G401 (cell line): ENCODE measurements at regions not wholly inside any gene's neighbourhood (a gene's known extent, or its start where the extent isn't known, plus 50 kb on each side); places are given as distances from the start of the nearest gene placed in this dataset.
"Not testable (repeated sequence)": the region's sequence is repeated elsewhere in the genome, so short reads cannot be mapped to it uniquely, and the experiment has no call there.

Source experiments
- DNase-seq: peaks from one replicate; pipeline ENCODE4 v3.0.0-alpha.2; 2015; ENCODE audit warnings: low spot score
- in situ Hi-C: cut with HindIII; loops from 2 replicates; pipeline ENCODE4 v1.10.0; 2016; ENCODE audit warnings: low sequenced_read_pairs, mixed read lengths

DNA sequence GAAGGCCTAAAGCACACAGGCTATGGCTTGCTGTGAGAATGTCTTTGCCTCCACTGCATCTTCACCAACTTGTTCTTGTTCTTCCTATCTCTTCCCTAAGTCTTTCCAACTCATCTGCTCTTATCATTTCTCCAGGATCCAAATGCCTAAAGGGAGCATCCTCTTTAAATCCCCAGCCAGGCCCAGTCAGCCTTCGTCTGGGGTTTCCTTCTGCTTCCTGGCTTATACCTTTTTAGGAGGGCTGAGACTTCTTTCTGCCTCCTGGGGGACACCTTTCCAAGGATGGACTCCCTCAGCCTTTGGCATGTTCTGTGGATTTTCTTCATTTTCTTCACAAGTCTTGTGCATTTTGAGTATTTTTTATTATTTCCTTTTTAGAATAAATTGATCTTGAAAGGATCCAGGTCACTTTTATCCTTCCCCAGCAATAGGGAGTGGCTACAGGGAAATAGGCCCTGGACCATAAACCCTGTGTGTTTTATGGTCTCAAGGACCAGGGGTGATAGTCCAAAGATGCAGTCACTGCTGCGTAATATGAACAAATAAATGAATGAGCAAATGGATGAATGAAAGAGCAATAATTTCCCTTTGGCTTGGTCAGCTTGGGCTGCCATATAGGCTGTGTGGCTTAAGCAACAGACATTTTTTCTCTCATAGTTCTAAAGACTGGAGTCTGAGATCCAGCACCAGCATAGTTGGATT lies 122.1 kb upstream of the LRIG1 start:
- DNase-seq: no peak
- in situ Hi-C loops: no loop called here

DNA sequence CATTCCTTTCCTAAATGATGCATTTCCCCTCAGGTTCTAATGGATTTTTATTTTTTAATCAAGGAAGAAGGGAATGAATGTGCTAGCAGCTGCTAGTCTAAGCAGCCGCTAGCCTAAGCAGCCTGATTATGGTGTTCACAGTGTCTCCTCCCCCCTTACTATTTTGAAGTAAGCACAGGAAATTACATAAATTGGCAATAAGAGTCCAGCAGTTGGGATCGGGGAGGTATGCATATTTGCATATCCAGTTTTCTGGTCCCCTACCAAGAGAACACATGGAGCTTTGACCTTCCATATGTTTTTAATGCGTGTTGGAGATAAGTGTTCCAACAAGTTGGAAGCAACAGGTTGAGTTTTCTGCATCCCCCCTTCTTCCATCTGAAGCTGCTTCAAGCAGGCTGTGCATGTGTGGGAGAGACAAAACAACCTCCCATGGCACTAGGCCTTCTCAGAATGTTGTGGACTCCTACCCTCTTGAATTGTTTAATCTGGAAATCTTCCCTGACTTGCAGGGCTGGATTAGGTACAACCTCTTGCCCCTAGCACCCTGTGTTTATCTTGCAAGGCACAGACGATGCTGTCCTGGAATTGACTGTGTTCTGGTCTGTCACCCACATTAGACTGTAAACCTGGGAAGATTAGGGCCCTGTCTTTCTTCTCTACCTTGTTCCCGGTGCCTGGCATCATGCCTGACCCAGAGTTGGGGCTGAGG lies 124.8 kb upstream of the LRIG1 start:
- no peak for DNase-seq
- in situ Hi-C loops: no loop called here

DNA sequence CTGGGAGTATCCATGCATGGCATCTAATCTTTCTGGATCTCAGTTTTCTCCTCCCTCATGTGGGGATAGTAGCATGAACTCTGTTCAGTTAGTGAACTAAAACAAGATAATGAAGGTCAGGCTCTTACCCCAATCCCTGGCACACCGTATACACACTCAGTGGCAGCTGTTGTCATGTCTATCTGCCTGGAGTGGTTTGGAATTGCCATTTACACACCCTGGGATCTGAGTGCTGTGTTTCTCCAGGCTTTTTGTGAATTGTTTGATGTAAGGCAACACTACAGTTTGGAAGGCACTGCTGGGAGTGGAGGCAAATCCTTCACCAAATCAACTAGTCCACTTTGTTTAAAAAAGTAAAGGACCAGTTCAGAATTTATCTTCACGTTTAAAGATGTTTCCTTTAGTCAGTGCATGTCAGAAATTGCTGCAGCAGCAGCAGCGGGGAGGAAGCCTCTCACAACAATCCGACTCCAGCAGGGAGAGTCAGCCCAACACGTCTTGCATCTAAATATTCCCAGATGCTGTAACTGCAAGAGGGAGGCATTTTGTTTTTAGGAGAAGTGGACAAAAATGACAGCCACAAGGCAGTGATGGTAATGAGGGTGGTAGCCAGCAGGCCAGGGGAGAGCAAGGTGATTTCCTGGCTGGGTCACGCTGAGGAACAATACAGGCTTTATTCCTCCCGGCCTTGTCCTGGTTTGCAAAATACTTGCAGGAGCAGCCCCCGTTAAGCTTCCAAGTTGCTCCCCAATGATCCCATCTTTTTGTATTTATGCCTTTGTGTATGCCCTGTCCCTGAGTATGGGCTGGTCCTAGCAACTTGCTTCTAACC lies 128.5 kb upstream of the LRIG1 start:
- no peak for DNase-seq
- in situ Hi-C loops: no loop called here

DNA sequence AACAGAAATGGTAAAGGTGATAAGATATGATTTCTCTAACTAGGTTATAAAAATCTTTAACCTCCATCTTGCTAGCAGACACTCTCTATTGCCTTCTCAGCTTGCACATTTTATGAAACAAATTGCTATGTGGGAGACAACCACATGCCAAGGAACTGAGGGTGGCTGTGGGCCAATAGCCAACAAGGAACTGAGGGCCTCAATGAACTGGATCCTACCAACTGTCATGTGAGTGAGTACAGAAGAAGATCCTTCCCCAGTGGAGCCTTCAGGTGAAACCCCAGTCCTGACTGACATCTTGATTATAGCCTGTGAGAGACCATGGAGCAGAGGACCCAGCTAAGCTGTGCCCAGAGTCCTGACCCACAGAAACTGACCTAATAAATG lies 129.2 kb upstream of the LRIG1 start:
- in situ Hi-C loops: no loop called here

DNA sequence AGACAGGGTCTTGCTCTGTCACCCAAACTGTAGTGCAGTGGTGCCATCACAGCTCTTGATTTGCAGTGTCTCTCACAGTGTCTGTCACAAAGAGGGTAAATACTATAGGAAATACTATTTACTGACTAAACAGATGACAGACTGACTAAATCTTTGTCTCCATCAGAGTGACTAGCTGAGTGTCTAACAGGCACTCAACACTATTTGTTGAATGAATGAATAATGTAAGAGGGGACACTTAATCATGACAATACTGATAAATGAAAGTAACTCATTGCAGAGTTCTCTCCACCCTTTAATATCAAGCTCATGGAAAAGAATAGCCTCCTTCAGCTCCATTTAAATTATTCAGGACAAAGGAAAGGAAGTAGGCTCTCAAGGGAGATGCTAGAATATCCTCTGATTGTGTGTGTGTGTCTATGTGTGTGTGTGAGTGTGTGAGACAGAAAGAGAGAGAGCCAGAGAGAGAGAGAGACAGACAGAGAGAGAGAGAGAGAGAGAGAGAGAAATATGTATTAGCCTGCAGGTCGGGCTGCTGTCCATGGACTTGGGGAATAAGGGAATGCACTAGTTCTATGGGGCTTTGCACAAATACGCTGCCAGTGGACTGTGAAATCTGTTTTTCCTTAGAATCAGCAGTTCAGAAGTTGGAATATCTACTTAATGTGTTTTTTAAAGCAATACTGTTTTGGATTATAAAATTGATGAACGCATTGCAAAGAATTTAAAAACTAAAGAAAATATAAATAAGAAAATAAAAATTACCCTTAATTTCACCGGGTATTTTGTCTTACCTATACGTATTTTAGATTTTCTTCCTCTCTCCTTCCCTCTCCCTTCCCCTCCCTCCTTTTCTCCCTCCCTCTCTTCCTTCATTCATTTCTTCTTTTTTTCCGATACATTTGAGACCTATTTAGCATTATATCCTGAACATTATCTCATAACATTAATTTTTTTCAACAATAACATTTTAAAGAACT lies 132.9 kb upstream of the LRIG1 start:
- in situ Hi-C loops: no loop called here
- DNase-seq: no peak

More for the DNA sequence above, 129.2 kb upstream of the LRIG1 start:
- no peak for DNase-seq

DNA sequence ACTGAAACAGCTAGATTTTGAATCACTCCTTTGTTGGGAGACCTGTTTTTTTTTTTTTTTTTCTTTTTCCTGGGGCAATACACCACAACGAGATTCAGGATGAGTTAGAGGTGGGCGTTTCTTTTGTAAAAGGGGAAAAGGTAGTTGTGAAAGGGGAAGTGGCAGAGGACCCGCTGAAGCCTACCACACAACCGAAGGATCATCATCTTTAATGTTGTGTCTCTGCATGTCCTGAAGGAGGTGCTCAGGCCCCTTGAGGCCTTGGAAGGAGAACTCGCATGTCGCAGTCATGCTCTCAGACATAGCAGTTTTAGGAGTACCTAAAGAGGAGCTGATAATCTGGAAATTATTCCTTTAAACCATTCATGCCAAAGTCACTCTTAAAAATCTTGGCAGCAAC lies 137.9 kb upstream of the LRIG1 start:
- in situ Hi-C loops: no loop called here
- DNase-seq: no peak

DNA sequence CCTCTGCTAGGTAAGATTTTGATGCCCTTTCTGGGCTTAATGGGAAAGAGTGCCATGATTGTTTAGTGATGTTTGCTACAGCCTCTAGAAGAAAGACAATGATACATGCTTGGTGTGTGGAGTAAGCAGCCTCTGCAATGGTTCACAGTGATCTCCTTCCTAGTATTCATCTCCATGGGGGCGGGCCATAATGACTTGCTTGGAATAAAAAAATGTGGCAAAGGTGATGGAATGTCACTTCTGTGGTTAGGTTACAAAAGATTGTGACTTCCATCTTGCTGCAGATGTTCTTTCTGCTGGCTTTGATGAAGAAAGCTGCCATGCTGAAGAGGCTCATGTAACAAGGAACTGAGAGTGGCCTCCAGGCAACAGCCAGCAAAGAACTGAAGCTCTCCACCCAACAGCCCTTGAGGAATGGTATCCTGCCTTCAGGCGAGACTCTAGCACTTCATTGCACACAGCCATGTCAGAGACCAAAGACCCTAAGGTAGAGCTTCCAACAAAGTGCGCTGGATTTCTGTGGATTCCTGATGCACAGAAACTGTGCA lies 139.1 kb upstream of the LRIG1 start:
- no peak for DNase-seq
- in situ Hi-C loops: no loop called here

DNA sequence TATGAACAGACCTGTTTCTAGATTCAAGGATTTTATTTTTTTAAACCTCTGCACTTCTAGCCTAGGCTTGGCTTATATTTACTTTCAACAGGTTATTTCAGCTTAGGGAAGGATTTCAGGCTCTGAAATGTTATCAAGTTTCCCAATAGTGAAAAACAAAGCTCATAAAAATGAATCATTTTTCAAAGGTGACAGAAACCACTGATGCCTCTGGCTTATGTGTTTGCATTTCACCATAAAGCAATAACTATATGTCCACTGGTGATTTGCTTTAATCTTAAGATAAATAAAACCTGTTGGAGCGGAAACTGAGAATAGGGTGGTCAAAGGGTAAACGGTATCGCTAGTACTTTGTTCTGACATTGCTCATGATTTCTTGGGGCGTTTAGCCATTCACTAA lies 141.2 kb upstream of the LRIG1 start:
- in situ Hi-C loops: no loop called here
- DNase-seq: no peak

DNA sequence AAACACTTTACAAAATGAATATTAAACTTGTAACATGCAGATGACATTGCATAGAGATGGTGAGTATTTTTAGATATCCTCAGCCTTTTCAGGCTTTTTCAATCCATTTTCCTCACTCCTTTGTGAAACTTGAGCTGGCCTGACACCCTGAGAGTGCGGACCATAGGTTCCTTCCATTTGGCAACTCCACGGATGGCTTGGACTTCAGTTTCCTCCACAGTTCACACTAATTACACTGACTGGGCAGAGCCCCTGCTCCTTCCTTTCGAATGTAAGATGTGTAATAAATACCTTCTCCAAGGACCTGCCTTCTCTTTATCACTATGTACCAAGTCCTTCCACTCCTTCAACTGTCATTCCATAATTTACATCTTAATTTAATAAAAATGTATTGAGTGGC lies 141.7 kb upstream of the LRIG1 start:
- in situ Hi-C loops: no loop called here
- DNase-seq: no peak

DNA sequence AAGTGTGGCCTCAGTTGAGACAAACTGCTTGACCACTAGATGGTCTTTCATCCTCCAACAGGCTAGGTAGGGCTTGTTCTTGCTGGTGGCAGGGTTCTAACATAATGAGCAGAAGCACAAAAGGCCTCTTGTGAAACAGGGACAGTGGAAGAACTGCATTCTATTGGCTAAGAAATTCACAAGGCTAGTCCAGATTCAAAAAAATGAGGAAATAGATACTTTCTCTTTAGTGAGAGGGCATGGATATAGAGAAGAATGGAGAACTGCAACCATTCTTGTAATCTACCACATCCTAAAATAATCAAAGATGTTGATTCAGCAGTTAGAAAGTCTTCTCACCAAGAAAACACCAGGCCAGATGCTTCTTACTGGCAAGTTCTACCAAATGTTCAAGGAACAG lies 143.7 kb upstream of the LRIG1 start:
- DNase-seq: no peak
- in situ Hi-C loops: no loop called here

DNA sequence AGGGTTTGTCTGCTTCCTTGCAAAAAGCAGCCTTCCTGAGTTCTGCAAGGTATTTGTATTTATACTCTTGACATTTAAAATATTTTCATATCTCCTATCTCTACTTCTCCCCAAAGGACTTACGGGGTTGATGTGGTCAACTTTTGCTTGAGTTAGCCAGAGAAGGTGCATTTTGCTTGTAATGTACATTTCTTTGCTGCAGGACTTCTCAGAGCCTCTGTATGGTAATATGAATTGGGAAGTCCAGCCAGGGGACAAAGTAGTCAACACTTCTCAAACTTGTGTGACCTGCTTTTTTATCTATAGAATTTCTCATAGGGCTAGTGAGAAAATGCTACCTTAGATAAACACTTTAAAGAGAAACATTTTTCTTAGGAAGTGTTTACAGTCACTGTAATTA lies 148.2 kb upstream of the LRIG1 start:
- DNase-seq: no peak
- in situ Hi-C loops: no loop called here

DNA sequence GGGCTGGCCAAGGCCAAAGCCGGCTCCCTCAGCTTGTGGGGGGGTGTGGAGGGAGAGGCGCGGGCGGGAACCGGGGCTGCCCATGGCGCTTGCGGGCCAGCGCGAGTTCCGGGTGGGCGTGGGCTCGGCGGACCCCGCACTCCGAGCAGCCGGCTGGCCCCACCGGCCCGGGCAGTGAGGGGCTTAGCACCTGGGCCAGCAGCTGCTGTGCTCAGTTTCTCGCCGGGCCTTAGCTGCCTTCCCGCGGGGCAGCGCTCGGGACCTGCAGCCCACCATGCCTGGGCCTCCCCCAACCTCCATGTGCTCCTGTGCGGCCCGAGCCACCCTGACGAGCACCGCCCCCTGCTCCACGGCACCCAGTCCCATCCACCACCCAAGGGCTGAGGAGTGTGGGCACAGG lies 150.7 kb upstream of the LRIG1 start:
- DNase-seq, in situ Hi-C loops: not testable (repeated sequence)

DNA sequence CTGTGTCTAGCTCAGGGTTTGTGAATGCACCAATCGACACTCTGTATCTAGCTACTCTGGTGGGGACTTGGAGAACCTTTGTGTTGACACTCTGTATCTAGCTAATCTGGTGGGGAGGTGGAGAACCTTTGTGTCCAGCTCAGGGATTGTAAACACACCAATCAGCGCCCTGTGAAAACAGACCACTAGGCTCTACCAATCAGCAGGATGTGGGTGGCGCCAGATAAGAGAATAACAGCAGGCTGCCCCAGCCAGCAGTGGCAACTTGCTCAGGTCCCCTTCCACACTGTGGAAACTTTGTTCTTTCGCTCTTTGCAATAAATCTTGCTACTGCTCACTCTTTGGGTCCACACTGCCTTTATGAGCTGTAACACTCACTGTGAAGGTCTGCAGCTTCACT lies 151.3 kb upstream of the LRIG1 start:
- in situ Hi-C loops, DNase-seq: not testable (repeated sequence)

DNA sequence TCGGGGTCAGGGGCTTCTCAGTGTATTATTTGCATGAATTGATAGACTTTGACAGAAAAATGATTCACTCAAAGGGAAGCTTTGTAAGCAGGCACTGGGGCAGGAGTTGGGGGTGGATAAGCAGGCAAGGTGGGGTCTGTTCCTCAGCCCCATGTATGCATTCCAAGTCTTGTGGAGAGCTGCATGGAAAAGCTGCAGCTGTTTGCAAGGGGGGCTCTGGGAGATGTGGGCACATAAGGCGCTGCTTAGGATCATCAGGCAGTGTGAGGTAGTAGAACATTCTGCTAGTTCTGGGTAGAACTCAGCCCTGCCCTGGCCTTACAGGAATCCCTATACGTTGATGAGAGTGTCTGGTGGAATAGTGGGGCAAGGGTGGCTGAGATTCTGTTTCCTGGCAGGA lies 154.2 kb upstream of the LRIG1 start:
- DNase-seq: no peak

DNA sequence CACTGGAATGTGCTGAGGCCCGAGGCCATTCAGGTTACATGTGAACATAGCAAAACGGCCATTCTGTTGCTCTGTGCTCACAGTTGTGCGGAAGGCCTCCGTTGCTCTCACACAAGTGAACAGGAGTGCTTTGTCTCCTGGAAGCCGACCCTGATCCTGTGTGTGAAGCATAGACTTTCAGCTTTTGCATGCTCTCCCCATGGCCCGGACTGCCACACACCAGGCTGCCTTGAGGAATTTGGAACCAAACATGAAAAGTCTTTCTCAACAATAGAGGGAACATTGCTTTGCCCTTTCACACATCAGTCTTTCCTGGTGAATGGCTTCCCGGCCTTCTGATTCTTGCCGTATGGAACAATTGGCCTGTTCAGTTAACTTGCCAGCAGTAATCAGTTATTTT lies 154.8 kb upstream of the LRIG1 start:
- in situ Hi-C loops: no loop called here
- no peak for DNase-seq

More for the DNA sequence above, 154.2 kb upstream of the LRIG1 start:
- in situ Hi-C loops: no loop called here

DNA sequence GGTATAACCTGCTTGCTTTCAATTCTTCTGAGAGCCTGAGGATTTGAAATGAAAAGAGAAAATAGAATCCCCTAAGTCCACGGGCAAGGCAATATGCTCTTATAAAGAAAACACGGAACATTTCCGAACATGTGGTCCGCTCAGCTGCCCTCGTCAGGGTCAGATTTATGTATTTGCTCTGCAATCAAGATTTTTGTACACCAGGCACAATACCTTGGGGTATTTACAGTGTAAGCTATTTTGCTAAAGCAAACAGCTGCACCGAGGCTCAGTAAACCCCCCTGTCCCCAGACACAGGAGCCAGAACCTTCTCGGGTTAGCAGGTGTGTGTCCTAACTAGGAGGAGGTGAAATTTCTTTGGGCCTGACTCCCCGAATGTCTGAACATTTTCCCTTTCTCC lies 155.8 kb upstream of the LRIG1 start:
- no peak for DNase-seq
- in situ Hi-C loops: no loop called here

DNA sequence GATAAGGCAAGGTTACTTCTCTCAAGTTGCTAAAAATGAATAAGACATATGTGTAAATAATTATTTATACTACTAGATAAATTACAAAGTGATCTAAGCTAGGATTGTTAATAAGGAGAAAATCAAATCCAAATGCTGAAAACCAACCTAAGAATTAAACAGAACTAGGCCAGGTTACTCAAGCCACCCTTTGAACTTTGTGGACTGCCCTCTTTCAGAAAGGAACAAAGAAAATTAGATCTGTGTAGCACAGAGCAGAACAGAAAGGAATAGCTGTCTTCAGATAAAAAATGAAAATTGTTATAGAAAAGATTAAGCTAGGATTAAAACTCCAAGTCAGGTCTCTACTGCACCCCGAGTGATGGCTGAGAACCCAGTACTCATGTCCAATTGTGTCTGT lies 158.2 kb upstream of the LRIG1 start:
- in situ Hi-C loops: no loop called here

DNA sequence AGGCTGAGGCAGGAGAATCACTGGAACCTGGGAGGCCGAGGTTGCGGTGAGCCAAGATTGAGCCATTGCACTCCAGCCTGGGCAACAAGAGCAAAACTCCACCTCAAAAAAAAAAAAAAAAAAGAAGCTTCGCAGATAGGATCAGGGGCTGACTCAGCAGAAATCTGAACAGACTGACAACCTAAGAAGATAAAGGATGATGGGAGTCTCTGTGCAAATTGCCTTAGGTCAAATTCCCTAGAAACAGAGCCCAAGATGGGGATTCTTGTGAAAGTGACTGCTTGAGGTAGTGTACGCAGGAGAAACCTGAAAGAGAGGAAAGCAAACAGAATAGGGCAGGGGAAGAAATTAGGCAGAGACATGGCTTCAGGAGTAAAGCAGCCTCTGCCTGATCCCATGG lies 160.8 kb upstream of the LRIG1 start:
- in situ Hi-C loops: no loop called here

More for the DNA sequence above, 158.2 kb upstream of the LRIG1 start:
- DNase-seq: no peak

DNA sequence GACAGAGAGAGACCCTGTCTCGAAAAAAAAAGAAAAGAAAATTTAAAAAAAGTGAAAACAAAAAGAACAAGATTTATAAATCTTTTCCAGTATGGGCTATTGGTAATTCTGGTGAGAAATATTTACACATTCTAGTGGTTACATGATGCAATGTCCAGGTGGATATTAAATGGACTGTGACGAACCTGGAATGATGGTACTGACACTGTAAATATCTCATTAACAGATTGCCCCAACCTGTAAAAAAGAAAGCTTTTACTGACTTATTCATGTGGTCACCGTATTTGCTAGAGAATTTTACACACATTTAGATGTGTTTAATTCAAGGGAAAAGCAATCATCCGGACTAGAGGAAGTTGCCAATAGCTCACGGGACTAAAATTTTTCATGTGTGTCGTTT lies 162.1 kb upstream of the LRIG1 start:
- in situ Hi-C loops: no loop called here
- DNase-seq: no peak

More for the DNA sequence above, 160.8 kb upstream of the LRIG1 start:
- no peak for DNase-seq
